Sigmoid colon (tissue), 6 donors: ENCODE measurements at regions not wholly inside any gene's neighbourhood (a gene's known extent, or its start where the extent isn't known, plus 50 kb on each side); places are given as distances from the start of the nearest gene placed in this dataset.

Experiments used
- DNase-seq: peaks from one replicate; pipeline ENCODE4 v3.0.0-alpha.2; 2019
- H3K27ac ChIP-seq, 4 donors: fragments of 200-600 bp; sonication (generic); one replicate each; pipeline ENCODE4 v1.5.1; 2016 to 2019; ENCODE audit warnings: mild to moderate bottlenecking in 1 of 4
- H3K27me3 ChIP-seq, 3 donors: fragments of 200-600 bp; sonication (generic); one replicate each; pipeline ENCODE4 v1.5.1; 2019; ENCODE audit warnings: mild to moderate bottlenecking in 1 of 3
- H3K36me3 ChIP-seq, 4 donors: fragments of 200-600 bp; sonication (generic); one replicate each; pipeline ENCODE4 v1.5.1; 2016 to 2019
- H3K4me1 ChIP-seq, 4 donors: fragments of 200-600 bp; sonication (generic); one replicate each; pipeline ENCODE4 v1.5.1; 2017 to 2019
- H3K4me3 ChIP-seq, 4 donors: fragments of 200-600 bp; sonication (generic); one replicate each; pipeline ENCODE4 v1.5.1; 2017 to 2019; ENCODE audit warnings: mild to moderate bottlenecking in 2 of 4, moderate library complexity in 1 of 4
- H3K9me3 ChIP-seq, 4 donors: fragments of 200-600 bp in 3 of 4; sonication (generic) in 3 of 4; one replicate each; pipeline versions ENCODE4 v1.5.1 to v1.6.1; 2013 to 2019
- EP300 ChIP-seq, 4 donors: sonication (generic); formaldehyde crosslinking; IDR thresholded peaks; one replicate each; pipeline ENCODE4 v1.6.1; 2017; ENCODE audit warnings: antibody characterized with exemption in 4 of 4
- POLR2A ChIP-seq, 2 donors: fragments of 450-650 bp; IDR thresholded peaks; one replicate each; pipeline ENCODE4 v1.6.1; 2016; ENCODE audit warnings: antibody characterized with exemption in 2 of 2, mild to moderate bottlenecking in 2 of 2, moderate library complexity in 2 of 2
- POLR2AphosphoS5 ChIP-seq, 4 donors: sonication (generic); formaldehyde crosslinking; IDR thresholded peaks; one replicate each; pipeline ENCODE4 v1.6.1; 2017; ENCODE audit warnings: antibody characterized with exemption in 4 of 4
- WGBS, 2 donors: extraction: QIAGEN DNeasy Blood & Tissue Kit; methylation state at CpG; one replicate each; pipeline ENCODE4 v1.1.7; 2013; 5-methylcytosine and 5-hydroxymethylcytosine counted together
- intact Hi-C: fragments of 100-400 bp; cut with DNase I; formaldehyde crosslinking; loops from one replicate; pipeline ENCODE4 v1.15.1; 2023
- TF ChIP-seq, protein P1 (sequence below), 4 experiments: fragments of 450-650 bp in 3 of 4; fragments of 200-600 bp in 1 of 4; IDR thresholded peaks; one replicate each; pipeline ENCODE4 v1.5.1; 2016 to 2019; ENCODE audit warnings: antibody characterized with exemption in 4 of 4, mild to moderate bottlenecking in 3 of 4, moderate library complexity in 2 of 4
- donor health status: healthy with polysubstance abuse.
- donor health status: healthy.

DNA sequence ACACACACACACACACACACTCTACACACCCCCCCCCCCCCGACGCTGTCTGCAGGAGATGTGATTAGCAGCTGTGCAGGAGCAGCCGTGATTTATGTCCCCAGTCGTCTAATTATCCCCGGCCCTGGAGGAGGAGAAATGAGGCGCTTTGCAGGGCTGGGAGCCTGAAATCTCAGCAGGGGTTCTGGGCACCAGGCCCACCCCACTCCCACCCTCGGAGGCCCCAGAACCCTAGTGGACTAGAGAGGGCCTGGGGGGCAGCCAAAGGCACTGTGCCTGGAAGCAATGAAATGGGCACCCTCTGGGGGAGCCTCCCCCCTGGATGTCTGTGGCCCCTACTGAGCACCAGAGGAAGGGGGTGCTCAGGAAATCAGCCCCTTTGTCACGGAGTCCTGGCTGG, 134.2 kb upstream of the CIBAR2 start:
- H3K36me3 ChIP-seq, result no peaks in the 10 kb centered on the region
- H3K4me1 ChIP-seq, result peaks cover 0 to 8% (median 7%) of the 10 kb centered on the region in 4 donors
- 8 to 29% methylated on average over 8 of the region's 8 CpGs for WGBS, 2 donors
- H3K27ac ChIP-seq, result no peak overlapping the region
- no peaks in the 10 kb centered on the region for H3K27me3 ChIP-seq
- TF ChIP-seq POLR2A (IDR thresholded peaks at IDR 0.05) (no peak), POLR2AphosphoS5 (IDR thresholded peaks at IDR 0.05) (no peak), EP300 (IDR thresholded peaks at IDR 0.05) (no peak)
- TF ChIP-seq, protein P1, sequence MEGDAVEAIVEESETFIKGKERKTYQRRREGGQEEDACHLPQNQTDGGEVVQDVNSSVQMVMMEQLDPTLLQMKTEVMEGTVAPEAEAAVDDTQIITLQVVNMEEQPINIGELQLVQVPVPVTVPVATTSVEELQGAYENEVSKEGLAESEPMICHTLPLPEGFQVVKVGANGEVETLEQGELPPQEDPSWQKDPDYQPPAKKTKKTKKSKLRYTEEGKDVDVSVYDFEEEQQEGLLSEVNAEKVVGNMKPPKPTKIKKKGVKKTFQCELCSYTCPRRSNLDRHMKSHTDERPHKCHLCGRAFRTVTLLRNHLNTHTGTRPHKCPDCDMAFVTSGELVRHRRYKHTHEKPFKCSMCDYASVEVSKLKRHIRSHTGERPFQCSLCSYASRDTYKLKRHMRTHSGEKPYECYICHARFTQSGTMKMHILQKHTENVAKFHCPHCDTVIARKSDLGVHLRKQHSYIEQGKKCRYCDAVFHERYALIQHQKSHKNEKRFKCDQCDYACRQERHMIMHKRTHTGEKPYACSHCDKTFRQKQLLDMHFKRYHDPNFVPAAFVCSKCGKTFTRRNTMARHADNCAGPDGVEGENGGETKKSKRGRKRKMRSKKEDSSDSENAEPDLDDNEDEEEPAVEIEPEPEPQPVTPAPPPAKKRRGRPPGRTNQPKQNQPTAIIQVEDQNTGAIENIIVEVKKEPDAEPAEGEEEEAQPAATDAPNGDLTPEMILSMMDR (IDR thresholded peaks at IDR 0.05), result no peak
- H3K9me3 ChIP-seq, result no peaks in the 10 kb centered on the region
- no peak overlapping the region for H3K4me3 ChIP-seq
- intact Hi-C loops, result no loop called here
- DNase-seq, result no peak

DNA sequence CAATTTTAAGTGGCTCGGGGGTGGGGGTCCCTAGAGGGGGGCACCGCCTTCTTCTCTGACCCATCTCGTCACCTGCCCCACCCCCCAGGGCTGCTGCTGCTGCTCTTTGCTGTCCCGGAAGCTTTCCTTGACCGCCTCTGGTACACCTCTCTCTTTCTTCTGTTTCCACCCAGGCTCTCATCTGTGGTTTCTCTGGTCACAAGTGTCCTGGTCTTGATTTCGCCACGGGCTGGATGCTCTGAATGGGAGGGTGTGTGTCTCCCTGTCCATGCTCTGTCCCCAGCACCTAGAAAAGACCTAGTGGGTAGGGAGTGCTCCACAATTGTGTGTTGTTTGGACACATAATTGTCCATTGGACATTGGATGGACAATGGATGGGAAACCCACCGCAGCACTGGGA, 134.7 kb upstream of the CIBAR2 start:
- no peak for TF ChIP-seq EP300 (IDR thresholded peaks at IDR 0.05)
- no peak for TF ChIP-seq POLR2AphosphoS5 (IDR thresholded peaks at IDR 0.05)
- TF ChIP-seq, protein P1 (IDR thresholded peaks at IDR 0.05), result no peak
- no peak for TF ChIP-seq POLR2A (IDR thresholded peaks at IDR 0.05)
- Histone ChIP-seq H3K9me3 (no peaks in the 10 kb centered on the region), H3K4me3 (no peak overlapping the region), H3K27me3 (no peaks in the 10 kb centered on the region), H3K36me3 (no peaks in the 10 kb centered on the region), H3K4me1 (peaks cover 0 to 8% (median 7%) of the 10 kb centered on the region in 4 donors), H3K27ac (no peak overlapping the region)
- intact Hi-C loops, result no loop called here
- DNase-seq, result no peak
- 63 to 78% methylated on average over 8 of the region's 8 CpGs for WGBS, 2 donors

DNA sequence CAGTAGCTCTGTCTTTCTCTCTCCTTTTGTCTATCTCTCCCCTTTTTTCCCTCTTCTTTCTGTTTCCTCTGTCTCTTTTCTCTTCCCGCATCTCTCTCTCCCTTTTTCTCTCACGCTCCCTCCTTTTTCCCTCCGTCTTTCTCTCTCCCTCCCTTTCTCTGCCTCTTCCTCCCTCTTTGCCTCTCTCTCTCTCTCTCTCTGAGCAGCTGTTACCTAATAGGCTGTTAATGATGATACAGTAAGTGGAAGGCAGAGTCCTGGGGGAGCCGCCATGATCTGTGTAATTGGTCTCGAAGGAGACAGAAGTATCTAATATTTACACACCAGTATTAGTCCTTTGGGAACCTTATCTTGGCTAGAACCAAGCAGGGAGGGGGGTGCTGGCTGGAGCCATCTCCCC, 136.1 kb upstream of the CIBAR2 start:
- WGBS, 2 donors, result 83 to 88% methylated on average over 5 of the region's 5 CpGs
- no peaks in the 10 kb centered on the region for H3K27me3 ChIP-seq
- no peak overlapping the region for H3K27ac ChIP-seq
- H3K9me3 ChIP-seq, result no peaks in the 10 kb centered on the region
- peaks cover 0 to 12% (median 7%) of the 10 kb centered on the region in 4 donors for H3K4me1 ChIP-seq
- H3K36me3 ChIP-seq, result no peaks in the 10 kb centered on the region
- intact Hi-C loops, result no loop called here
- no peak overlapping the region for H3K4me3 ChIP-seq
- no peak for TF ChIP-seq POLR2A (IDR thresholded peaks at IDR 0.05)
- TF ChIP-seq, protein P1 (IDR thresholded peaks at IDR 0.05), result no peak
- no peak for TF ChIP-seq EP300 (IDR thresholded peaks at IDR 0.05)
- no peak for TF ChIP-seq POLR2AphosphoS5 (IDR thresholded peaks at IDR 0.05)
- no peak for DNase-seq

DNA sequence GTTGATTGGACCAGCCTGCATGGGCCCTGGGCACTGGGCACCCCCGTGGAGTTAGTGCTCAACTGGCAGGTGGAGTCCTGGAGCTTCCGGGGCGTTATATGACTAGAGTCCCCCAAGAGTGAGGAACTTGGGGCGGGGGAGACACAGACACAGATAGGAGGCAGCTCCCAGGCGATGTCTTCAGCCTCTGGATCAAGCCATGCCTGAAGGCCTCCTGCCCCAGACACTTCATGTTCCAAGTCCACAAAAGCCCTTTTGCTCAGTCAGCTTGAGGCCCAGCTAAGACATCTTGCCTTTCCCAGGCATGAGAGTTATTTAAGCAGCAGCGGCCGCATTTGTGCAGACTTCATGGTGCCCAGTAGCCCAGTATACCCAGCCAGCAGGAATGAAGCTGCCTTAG, 136.6 kb upstream of the CIBAR2 start:
- no peaks in the 10 kb centered on the region for H3K36me3 ChIP-seq
- no peaks in the 10 kb centered on the region for H3K9me3 ChIP-seq
- H3K4me3 ChIP-seq, result no peak overlapping the region
- DNase-seq, result no peak
- no peaks in the 10 kb centered on the region for H3K27me3 ChIP-seq
- intact Hi-C loops, result no loop called here
- no peak for TF ChIP-seq EP300 (IDR thresholded peaks at IDR 0.05)
- TF ChIP-seq POLR2A (IDR thresholded peaks at IDR 0.05), result no peak
- TF ChIP-seq, protein P1 (IDR thresholded peaks at IDR 0.05), result no peak
- TF ChIP-seq POLR2AphosphoS5 (IDR thresholded peaks at IDR 0.05), result no peak
- 92 to 94% methylated on average over 7 of the region's 7 CpGs for WGBS, 2 donors
- H3K27ac ChIP-seq, result no peak overlapping the region
- peaks cover 0 to 14% (median 7%) of the 10 kb centered on the region in 4 donors for H3K4me1 ChIP-seq

DNA sequence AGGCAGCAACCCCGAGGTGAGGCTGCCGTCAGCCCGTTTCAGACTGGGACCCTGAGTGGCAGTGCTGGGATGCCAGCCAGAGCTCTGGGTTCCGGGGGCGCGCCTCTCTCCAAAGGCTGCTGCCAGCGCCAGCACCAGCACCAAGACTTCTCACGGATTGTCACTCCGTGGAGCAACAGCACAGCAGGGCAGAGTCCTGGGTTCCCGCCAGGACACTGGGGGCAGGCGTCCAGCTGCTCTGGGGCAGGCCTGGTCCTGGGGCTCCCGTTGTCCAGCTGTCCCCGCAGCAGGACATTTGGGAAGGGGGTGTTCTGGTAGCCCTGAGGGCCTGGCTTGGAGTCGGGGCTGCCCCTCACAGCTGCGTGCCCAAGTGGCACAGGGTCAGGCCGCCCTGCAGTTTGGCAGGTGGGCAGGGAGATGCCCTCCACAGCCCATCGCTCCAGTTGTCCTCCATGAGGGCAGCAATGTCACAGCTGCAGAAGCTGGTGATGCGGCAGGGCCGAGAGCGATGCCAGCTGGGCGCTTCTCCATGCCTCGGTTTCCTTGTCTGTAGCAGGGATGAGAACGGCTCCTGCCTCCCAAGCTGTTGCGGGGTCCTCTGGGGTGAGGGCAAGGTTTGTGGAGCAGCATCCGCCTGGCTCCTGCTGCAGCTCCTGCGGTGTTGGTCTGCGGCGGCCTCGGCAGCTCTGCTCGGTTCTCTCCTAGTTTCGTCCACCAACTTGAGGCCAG, 137.3 kb upstream of the CIBAR2 start:
- TF ChIP-seq POLR2AphosphoS5 (IDR thresholded peaks at IDR 0.05) (no peak), EP300 (IDR thresholded peaks at IDR 0.05) (no peak), POLR2A (IDR thresholded peaks at IDR 0.05) (no peak)
- TF ChIP-seq, protein P1 (IDR thresholded peaks at IDR 0.05), result no peak
- 82 to 85% methylated on average over 31 of the region's 31 CpGs for WGBS, 2 donors
- Histone ChIP-seq H3K27ac (no peak overlapping the region), H3K4me1 (peaks cover 0 to 14% (median 7%) of the 10 kb centered on the region in 4 donors), H3K36me3 (no peaks in the 10 kb centered on the region), H3K4me3 (no peak overlapping the region), H3K9me3 (no peaks in the 10 kb centered on the region), H3K27me3 (no peaks in the 10 kb centered on the region)
- DNase-seq, result no peak
- intact Hi-C loops, result no loop called here
